GM12874 (cell line): ENCODE measurements at regions not wholly inside any gene's neighbourhood (a gene's known extent, or its start where the extent isn't known, plus 50 kb on each side); places are given as distances from the start of the nearest gene placed in this dataset.

Experiments used
- CTCF ChIP-seq: IDR thresholded peaks from 2 replicates; pipeline ENCODE4 v1.5.1; 2011; ENCODE audit warnings: low read depth, mild to moderate bottlenecking, control low read depth, low read length, moderate library complexity; ENCODE audit not compliant: insufficient read depth

GRCh38 chr13:30143666-30144400 lies 163.5 kb downstream of the KATNAL1 start:
- TF ChIP-seq CTCF: no peak

- TF ChIP-seq CTCF: no peak
Measured at GRCh38 chr13:30142486-30143211, 164.7 kb downstream of the KATNAL1 start.

GRCh38 chr13:30141775-30142485 lies 165.4 kb downstream of the KATNAL1 start:
- no peak for TF ChIP-seq CTCF

- no peak for TF ChIP-seq CTCF
Measured at GRCh38 chr13:30140973-30141372, 166.4 kb downstream of the KATNAL1 start.

GRCh38 chr13:30138511-30138910 lies 168.8 kb downstream of the KATNAL1 start:
- no peak for TF ChIP-seq CTCF

- TF ChIP-seq CTCF: no peak
Measured at GRCh38 chr13:30135868-30136267, 171.5 kb downstream of the KATNAL1 start.

- TF ChIP-seq CTCF: no peak
Measured at GRCh38 chr13:30135351-30135750, 172.0 kb downstream of the KATNAL1 start.
